ENCODE measurements at regions not wholly inside any gene's neighbourhood (a gene's known extent, or its start where the extent isn't known, plus 50 kb on each side); places are given as distances from the start of the nearest gene placed in this dataset.

GRCh38 chr10:6746782-6747181 lies 166.7 kb upstream of the PRKCQ start (continued):
- no peak for TF ChIP-seq STAT6 (CRISPR knock-in tag; conservative IDR thresholded peaks at IDR 0.05; ENCODE audit: low read depth)

DNA sequence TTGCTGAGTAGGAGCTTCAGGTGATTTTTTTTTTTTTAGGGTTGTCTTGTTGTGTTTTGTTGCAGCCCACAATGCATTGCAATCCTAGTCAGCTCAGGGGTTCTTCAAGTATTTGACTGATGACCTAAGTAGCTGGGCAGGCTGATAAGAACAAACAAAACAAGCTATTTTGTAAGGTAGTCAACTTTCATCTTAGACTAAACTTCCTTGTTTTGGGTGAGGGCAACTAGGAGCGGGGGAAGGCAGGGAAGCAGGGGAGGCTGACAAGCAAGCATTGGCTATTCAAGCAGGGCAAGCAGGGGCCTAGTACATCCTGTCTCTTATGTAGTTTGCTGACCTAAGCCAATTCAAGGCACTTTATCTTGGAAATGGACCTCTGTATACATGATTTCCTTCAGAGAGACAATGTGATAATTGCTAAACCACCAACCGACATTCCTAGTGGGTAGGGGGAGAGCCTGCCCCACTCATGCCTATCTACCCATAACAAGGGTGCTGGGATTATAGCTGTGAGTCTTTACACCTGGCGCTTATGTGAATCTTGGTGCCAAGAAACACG lies 163.3 kb upstream of the PRKCQ start:
- Mint-ChIP-seq H3K36me3 (no peaks in the 10 kb centered on the region), H3K4me1 (peaks cover 30% of the 10 kb centered on the region), H3K27ac (no peak overlapping the region), H3K9me3 (peaks cover 8% of the 10 kb centered on the region; the same call in 1 of the 2 replicates), H3K27me3 (ENCODE audit: low read depth) (no peaks in the 10 kb centered on the region), H3K4me3 (no peak overlapping the region)
- POLR2A ChIA-PET = no interaction called here
- DNase-seq (ENCODE audit: low spot score) (no peak), ATAC-seq (no peak)
- TF ChIP-seq RORB (CRISPR knock-in tag; IDR thresholded peaks at IDR 0.05) (no peak), ATF1 (CRISPR knock-in tag; IDR thresholded peaks at IDR 0.05) (no peak), TEAD4 (CRISPR knock-in tag; IDR thresholded peaks at IDR 0.05) (no peak), ZNF532 (CRISPR knock-in tag; IDR thresholded peaks at IDR 0.05; ENCODE audit: borderline replicate concordance) (no peak), ZNF121 (CRISPR knock-in tag; IDR thresholded peaks at IDR 0.05) (no peak), ZNF138 (CRISPR knock-in tag; conservative IDR thresholded peaks at IDR 0.05) (no peak), FOXJ3 (CRISPR knock-in tag; IDR thresholded peaks at IDR 0.05; ENCODE audit: borderline replicate concordance) (no peak), ZNF512 (CRISPR knock-in tag; IDR thresholded peaks at IDR 0.05; ENCODE audit: borderline replicate concordance) (no peak), CTCF (IDR thresholded peaks at IDR 0.05) (no peak), PRDM15 (CRISPR knock-in tag; IDR thresholded peaks at IDR 0.05) (no peak)
- TF ChIP-seq, protein P1, sequence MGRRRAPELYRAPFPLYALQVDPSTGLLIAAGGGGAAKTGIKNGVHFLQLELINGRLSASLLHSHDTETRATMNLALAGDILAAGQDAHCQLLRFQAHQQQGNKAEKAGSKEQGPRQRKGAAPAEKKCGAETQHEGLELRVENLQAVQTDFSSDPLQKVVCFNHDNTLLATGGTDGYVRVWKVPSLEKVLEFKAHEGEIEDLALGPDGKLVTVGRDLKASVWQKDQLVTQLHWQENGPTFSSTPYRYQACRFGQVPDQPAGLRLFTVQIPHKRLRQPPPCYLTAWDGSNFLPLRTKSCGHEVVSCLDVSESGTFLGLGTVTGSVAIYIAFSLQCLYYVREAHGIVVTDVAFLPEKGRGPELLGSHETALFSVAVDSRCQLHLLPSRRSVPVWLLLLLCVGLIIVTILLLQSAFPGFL (CRISPR knock-in tag; IDR thresholded peaks at IDR 0.05; ENCODE audit: borderline replicate concordance) = no peak
- TF ChIP-seq, protein P2, sequence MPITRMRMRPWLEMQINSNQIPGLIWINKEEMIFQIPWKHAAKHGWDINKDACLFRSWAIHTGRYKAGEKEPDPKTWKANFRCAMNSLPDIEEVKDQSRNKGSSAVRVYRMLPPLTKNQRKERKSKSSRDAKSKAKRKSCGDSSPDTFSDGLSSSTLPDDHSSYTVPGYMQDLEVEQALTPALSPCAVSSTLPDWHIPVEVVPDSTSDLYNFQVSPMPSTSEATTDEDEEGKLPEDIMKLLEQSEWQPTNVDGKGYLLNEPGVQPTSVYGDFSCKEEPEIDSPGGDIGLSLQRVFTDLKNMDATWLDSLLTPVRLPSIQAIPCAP (CRISPR knock-in tag; IDR thresholded peaks at IDR 0.05) = no peak
- CTCF ChIA-PET = no interaction called here
